IMR-90 (cell line): ENCODE measurements at regions not wholly inside any gene's neighbourhood (a gene's known extent, or its start where the extent isn't known, plus 50 kb on each side); places are given as distances from the start of the nearest gene placed in this dataset.

Experiments
- ATAC-seq: fragments of 200-7000 bp; cut with Tn5 transposase; 2 replicates; pipeline ENCODE4 v1.9.1; 2020; ENCODE audit warnings: low read depth, mild to moderate bottlenecking, moderate library complexity
- BruUV-seq: library from RNA; stranded (reverse); fragments of 400-500 nt; replicated peaks from 2 replicates; lab custom pipeline; 2021; lab: Mats Ljungman, UMichigan
- CTCF ChIA-PET: fragments of 300-600 bp; formaldehyde crosslinking; extraction: SDS; loops from one replicate; lab custom pipeline; 2021; ENCODE audit warnings: antibody characterized with exemption; lab: Yijun Ruan, JAX
- POLR2A ChIA-PET: fragments of 300-600 bp; sonication (Branson Sonifier 250); formaldehyde crosslinking; loops from one replicate; lab custom pipeline; 2022; ENCODE audit warnings: antibody characterized with exemption; ENCODE audit not compliant: unreplicated experiment; lab: Charles Lee
- DNase-seq: peaks from one replicate; pipeline ENCODE4 v3.0.0; 2013
- H2AFZ ChIP-seq: replicated peaks from 2 replicates; pipeline ENCODE3; 2013; ENCODE audit warnings: low read length, mild to moderate bottlenecking; ENCODE audit not compliant: poor library complexity
- H2AK5ac ChIP-seq: 2 replicates; pipeline ENCODE4 v1.6.1; 2013; ENCODE audit warnings: low read depth, low read length, inconsistent platforms
- H2AK9ac ChIP-seq: replicated peaks from 2 replicates; pipeline ENCODE3; 2013; ENCODE audit warnings: mild to moderate bottlenecking, low read depth, low read length, moderate library complexity; ENCODE audit not compliant: poor library complexity
- H2BK120ac ChIP-seq: 2 replicates; pipeline ENCODE4 v1.6.1; 2013; ENCODE audit warnings: low read depth, low read length, inconsistent platforms
- H2BK15ac ChIP-seq: 3 replicates; pipeline ENCODE4 v1.6.1; 2013; ENCODE audit warnings: low read depth, low read length, inconsistent platforms
- H2BK20ac ChIP-seq: 2 replicates; pipeline ENCODE4 v1.6.1; 2013; ENCODE audit warnings: low read depth, mild to moderate bottlenecking, inconsistent platforms, low read length, moderate library complexity
- H2BK5ac ChIP-seq: 2 replicates; pipeline ENCODE4 v1.6.1; 2013; ENCODE audit warnings: mild to moderate bottlenecking, low read depth, low read length, inconsistent platforms; ENCODE audit not compliant: poor library complexity, severe bottlenecking
- H3K14ac ChIP-seq: replicated peaks from 2 replicates; pipeline ENCODE4 v1.6.1; 2013; ENCODE audit warnings: low read depth, low read length, inconsistent platforms
- H3K18ac ChIP-seq: 2 replicates; pipeline ENCODE4 v1.6.1; 2013; ENCODE audit warnings: low read depth, low read length, control low read depth
- H3K23ac ChIP-seq: 2 replicates; pipeline ENCODE4 v1.6.1; 2013; ENCODE audit warnings: low read depth, low read length, inconsistent platforms
- H3K27ac ChIP-seq: 2 replicates; pipeline ENCODE4 v1.5.1; 2013; ENCODE audit warnings: mild to moderate bottlenecking, control low read depth, low read length; ENCODE audit not compliant: insufficient read depth
- H3K27me3 ChIP-seq: 2 replicates; pipeline ENCODE4 v1.6.1; 2013; ENCODE audit warnings: low read length; ENCODE audit not compliant: control insufficient read depth, insufficient read depth
- H3K36me3 ChIP-seq: 2 replicates; pipeline ENCODE4 v1.6.1; 2013; ENCODE audit warnings: low read length, mixed read lengths; ENCODE audit not compliant: control insufficient read depth, insufficient read depth
- H3K4ac ChIP-seq: 2 replicates; pipeline ENCODE4 v1.6.1; 2013; ENCODE audit warnings: low read depth, low read length, inconsistent platforms
- H3K4me1 ChIP-seq: 2 replicates; pipeline ENCODE4 v1.6.1; 2013; ENCODE audit warnings: low read length, mixed read lengths; ENCODE audit not compliant: control insufficient read depth, insufficient read depth
- H3K4me2 ChIP-seq: 2 replicates; pipeline ENCODE4 v1.6.1; 2013; ENCODE audit warnings: low read depth, mild to moderate bottlenecking, control low read depth, low read length, moderate library complexity
- H3K4me3 ChIP-seq: 2 replicates; pipeline ENCODE4 v1.5.1; 2013; ENCODE audit warnings: low read depth, mild to moderate bottlenecking, control low read depth, low read length, moderate library complexity; ENCODE audit not compliant: insufficient read depth
- H3K56ac ChIP-seq: 2 replicates; pipeline ENCODE4 v1.6.1; 2013; ENCODE audit warnings: low read length, inconsistent platforms; ENCODE audit not compliant: insufficient read depth; ENCODE audit errors: extremely low read depth
- H3K79me1 ChIP-seq, 2 experiments: 2 replicates each; pipeline ENCODE4 v1.6.1; 2013; ENCODE audit warnings: low read length in 2 of 2, inconsistent platforms in 1 of 2, low read depth in 1 of 2
- H3K9ac ChIP-seq: 2 replicates; pipeline ENCODE4 v1.6.1; 2013; ENCODE audit warnings: low read depth, low read length, control low read depth
- H3K9me1 ChIP-seq: 2 replicates; pipeline ENCODE4 v1.6.1; 2013; ENCODE audit warnings: low read length, inconsistent platforms; ENCODE audit not compliant: insufficient read depth
- H3K9me3 ChIP-seq: 2 replicates; pipeline ENCODE4 v1.6.1; 2013; ENCODE audit warnings: low read length; ENCODE audit not compliant: control insufficient read depth, insufficient read depth
- H4K20me1 ChIP-seq: 2 replicates; pipeline ENCODE4 v1.6.1; 2013; ENCODE audit warnings: low read length, inconsistent platforms; ENCODE audit not compliant: insufficient read depth
- H4K5ac ChIP-seq: 2 replicates; pipeline ENCODE4 v1.6.1; 2013; ENCODE audit warnings: mild to moderate bottlenecking, low read depth, low read length, control low read depth
- H4K8ac ChIP-seq, 2 experiments: 2 replicates each; pipeline ENCODE4 v1.6.1; 2013; ENCODE audit warnings: low read depth in 2 of 2, low read length in 2 of 2, control low read depth in 1 of 2, inconsistent platforms in 1 of 2
- H4K91ac ChIP-seq: 2 replicates; pipeline ENCODE4 v1.6.1; 2013; ENCODE audit warnings: low read depth, low read length, inconsistent platforms; ENCODE audit not compliant: insufficient read depth
- BHLHE40 ChIP-seq: fragments of 150-350 bp; IDR thresholded peaks from 2 replicates; pipeline ENCODE4 v1.6.1; 2016; ENCODE audit warnings: mild to moderate bottlenecking, low read depth, low read length
- CEBPB ChIP-seq: IDR thresholded peaks from 2 replicates; pipeline ENCODE4 v1.6.1; 2012; ENCODE audit warnings: low read depth, low read length, improper control_type of control experiment
- CHD1 ChIP-seq: IDR thresholded peaks from 2 replicates; pipeline ENCODE4 v1.6.1; 2012; ENCODE audit warnings: low read depth, low read length, improper control_type of control experiment
- CTCF ChIP-seq: conservative IDR thresholded peaks from 2 replicates; pipeline ENCODE4 v1.5.1; 2012; ENCODE audit warnings: mild to moderate bottlenecking, low read depth, low read length, improper control_type of control experiment
- ELK1 ChIP-seq: fragments of 150-350 bp; IDR thresholded peaks from 2 replicates; pipeline ENCODE4 v1.6.1; 2016; ENCODE audit warnings: low read depth, mild to moderate bottlenecking, low read length, moderate library complexity, borderline replicate concordance
- FOS ChIP-seq: fragments of 150-350 bp; IDR thresholded peaks from 2 replicates; pipeline ENCODE4 v1.6.1; 2016; ENCODE audit warnings: low read depth, low read length
- MAFK ChIP-seq: IDR thresholded peaks from 2 replicates; pipeline ENCODE4 v1.6.1; 2012; ENCODE audit warnings: low read depth, low read length, improper control_type of control experiment
- MAZ ChIP-seq: IDR thresholded peaks from 2 replicates; pipeline ENCODE4 v1.6.1; 2012; ENCODE audit warnings: low read depth, mild to moderate bottlenecking, low read length, improper control_type of control experiment, moderate library complexity, borderline replicate concordance
- MXI1 ChIP-seq: IDR thresholded peaks from 2 replicates; pipeline ENCODE4 v1.6.1; 2012; ENCODE audit warnings: low read depth, mild to moderate bottlenecking, low read length, moderate library complexity, borderline replicate concordance
- NFE2L2 ChIP-seq: fragments of 150-350 bp; IDR thresholded peaks from 2 replicates; pipeline ENCODE4 v1.6.1; 2016; ENCODE audit warnings: low read depth, mild to moderate bottlenecking, low read length
- RAD21 ChIP-seq: IDR thresholded peaks from 2 replicates; pipeline ENCODE4 v1.6.1; 2012; ENCODE audit warnings: low read length, improper control_type of control experiment
- RCOR1 ChIP-seq: IDR thresholded peaks from 2 replicates; pipeline ENCODE4 v1.6.1; 2012; ENCODE audit warnings: mild to moderate bottlenecking, low read length, improper control_type of control experiment; ENCODE audit not compliant: insufficient replicate concordance
- SMC3 ChIP-seq: fragments of 150-350 bp; IDR thresholded peaks from 2 replicates; pipeline ENCODE4 v1.6.1; 2016; ENCODE audit warnings: low read depth, mild to moderate bottlenecking, antibody characterized with exemption, low read length, moderate library complexity
- USF2 ChIP-seq: fragments of 150-350 bp; IDR thresholded peaks from 2 replicates; pipeline ENCODE4 v1.6.1; 2017; ENCODE audit warnings: mild to moderate bottlenecking, antibody characterized with exemption, low read length, low read depth
- WGBS, 2 experiments: methylation state at CpG; one replicate each; pipeline versions ENCODE4 v1.1.5 to v1.1.7; 2013; ENCODE audit warnings: missing lambda C conversion rate in 2 of 2; ENCODE audit not compliant: insufficient read length in 1 of 2; ENCODE audit errors: extremely low coverage in 2 of 2; 5-methylcytosine and 5-hydroxymethylcytosine counted together
- dilution Hi-C: fragments of 300-500 bp; cut with HindIII; formaldehyde crosslinking; loops from one replicate; pipeline ENCODE4 v1.14.3; 2018; ENCODE audit warnings: low sequenced_read_pairs; ENCODE audit not compliant: unreplicated experiment
- in situ Hi-C: fragments of 300-500 bp; cut with MboI; formaldehyde crosslinking; loops from 3 replicates; pipeline ENCODE4 v1.14.3; 2019; ENCODE audit warnings: low sequenced_read_pairs, inconsistent platforms, mixed read lengths
- intact Hi-C: fragments of 100-400 bp; cut with micrococcal nuclease; formaldehyde crosslinking; loops from 2 replicates; pipeline ENCODE4 v1.10.0; 2022

GRCh38 chr1:233732206-233732605 lies 118.3 kb downstream of the KCNK1 start:
- DNase-seq (no peak), ATAC-seq (no peak)
- Histone ChIP-seq H2AK5ac (no peak overlapping the region), H2AFZ (no peak overlapping the region), H3K27ac (no peak overlapping the region), H2BK5ac (no peak overlapping the region), H3K27me3 (no peaks in the 10 kb centered on the region), H3K4me1 (no peaks in the 10 kb centered on the region), H3K4ac (no peak overlapping the region), H3K56ac (no peak overlapping the region), H2BK20ac (no peak overlapping the region), H3K9me1 (no peaks in the 10 kb centered on the region), H3K9me3 (peaks cover 14% of the 10 kb centered on the region), H3K14ac (no peak overlapping the region), H3K18ac (no peak overlapping the region), H4K8ac (no peak overlapping the region), H3K79me1 (no peaks in the 10 kb centered on the region), H3K23ac (no peak overlapping the region), H4K91ac (no peak overlapping the region), H3K4me3 (no peak overlapping the region), H3K9ac (no peak overlapping the region), H2BK120ac (no peak overlapping the region), H4K5ac (no peak overlapping the region), H2AK9ac (no peak overlapping the region), H2BK15ac (no peak overlapping the region), H3K36me3 (no peaks in the 10 kb centered on the region), H4K20me1 (no peaks in the 10 kb centered on the region), H3K4me2 (no peak overlapping the region)
- dilution Hi-C loops (no loop called here), in situ Hi-C loops (no loop called here), intact Hi-C loops (no loop called here)
- TF ChIP-seq RAD21 = no peak
- TF ChIP-seq FOS = no peak
- no peak for TF ChIP-seq USF2
- TF ChIP-seq ELK1 = no peak
- no peak for TF ChIP-seq CEBPB
- no peak for TF ChIP-seq SMC3
- TF ChIP-seq MAZ = no peak
- no peak for TF ChIP-seq MXI1
- no peak for TF ChIP-seq BHLHE40
- TF ChIP-seq MAFK = no peak
- no peak for TF ChIP-seq CTCF
- no peak for TF ChIP-seq NFE2L2
- no peak for TF ChIP-seq CHD1
- TF ChIP-seq RCOR1 = no peak
- no CpG with 5 or more reads among the region's 2 CpGs for WGBS, 2 experiments
- CTCF ChIA-PET = no interaction called here
- no TSS peak for BruUV-seq
- POLR2A ChIA-PET = no interaction called here
